ENCODE measurements at regions not wholly inside any gene's neighbourhood (a gene's known extent, or its start where the extent isn't known, plus 50 kb on each side); places are given as distances from the start of the nearest gene placed in this dataset.

DNA sequence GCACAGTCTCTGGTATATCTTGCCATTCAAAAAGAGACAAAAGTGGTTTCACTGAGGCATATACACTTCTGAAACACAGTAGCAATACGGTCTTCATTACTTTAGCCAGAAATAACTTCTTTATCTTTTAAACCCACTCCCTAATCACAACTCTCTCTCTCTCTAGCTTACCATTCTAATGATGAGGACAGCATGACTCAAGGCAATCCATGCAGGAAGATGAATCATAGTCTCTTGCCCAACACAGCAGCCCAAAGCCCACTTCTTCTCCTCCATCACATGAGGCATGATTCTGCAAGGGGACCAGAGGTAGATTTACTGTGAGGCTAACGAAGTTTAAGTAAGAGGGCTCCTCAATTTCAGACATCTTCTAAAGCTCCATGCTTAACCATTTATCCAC lies 285.0 kb upstream of the NR5A2 start:
- no peak for TF ChIP-seq CTCF (IDR thresholded peaks at IDR 0.05)
- TF ChIP-seq POLR2A (IDR thresholded peaks at IDR 0.05) = no peak

All from thyroid gland (tissue), 4 donors.